ENCODE measurements at regions not wholly inside any gene's neighbourhood (a gene's known extent, or its start where the extent isn't known, plus 50 kb on each side); places are given as distances from the start of the nearest gene placed in this dataset.

DNA sequence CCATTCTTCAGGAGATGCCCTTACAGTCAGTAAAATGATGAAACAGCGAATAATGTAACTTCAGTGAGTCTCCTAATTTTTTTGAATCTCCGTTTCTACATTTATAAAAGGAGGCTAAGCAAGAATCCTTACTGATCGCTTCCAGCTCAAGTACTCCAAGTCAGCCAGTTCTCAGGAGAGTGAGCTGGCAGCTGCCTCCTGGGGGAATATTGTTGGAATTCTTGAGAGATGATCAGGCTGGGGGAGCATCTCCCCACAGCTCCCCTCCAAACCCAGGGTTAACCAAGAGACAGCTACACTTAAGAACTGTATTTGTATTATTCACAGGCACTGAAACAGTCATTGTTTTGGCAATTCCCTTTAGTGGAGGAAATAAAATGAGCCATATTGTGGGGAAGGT, 89.1 kb upstream of the PCSK2 start:
- ChIA-PET CTCF (no interaction called here), POLR2A (ENCODE audit: low non-redundant PET) (no interaction called here)
- no peak for DNase-seq (ENCODE audit: low spot score)
- TF ChIP-seq CTCF (conservative IDR thresholded peaks at IDR 0.05; ENCODE audit: low read depth) = no peak
- no peak overlapping the region for H3K27ac ChIP-seq

GRCh38 chr20:17138237-17138636, 88.6 kb upstream of the PCSK2 start:
- no peak overlapping the region for H3K27ac ChIP-seq
- CTCF ChIA-PET = no interaction called here
- no peak for DNase-seq (ENCODE audit: low spot score)
- no peak for TF ChIP-seq CTCF (conservative IDR thresholded peaks at IDR 0.05; ENCODE audit: low read depth)
- POLR2A ChIA-PET (ENCODE audit: low non-redundant PET) = no interaction called here

GRCh38 chr20:17140894-17141293, 85.9 kb upstream of the PCSK2 start:
- H3K27ac ChIP-seq = no peak overlapping the region
- CTCF ChIA-PET = no interaction called here
- TF ChIP-seq CTCF (conservative IDR thresholded peaks at IDR 0.05; ENCODE audit: low read depth) = no peak
- POLR2A ChIA-PET (ENCODE audit: low non-redundant PET) = no interaction called here
- DNase-seq (ENCODE audit: low spot score) = no peak

DNA sequence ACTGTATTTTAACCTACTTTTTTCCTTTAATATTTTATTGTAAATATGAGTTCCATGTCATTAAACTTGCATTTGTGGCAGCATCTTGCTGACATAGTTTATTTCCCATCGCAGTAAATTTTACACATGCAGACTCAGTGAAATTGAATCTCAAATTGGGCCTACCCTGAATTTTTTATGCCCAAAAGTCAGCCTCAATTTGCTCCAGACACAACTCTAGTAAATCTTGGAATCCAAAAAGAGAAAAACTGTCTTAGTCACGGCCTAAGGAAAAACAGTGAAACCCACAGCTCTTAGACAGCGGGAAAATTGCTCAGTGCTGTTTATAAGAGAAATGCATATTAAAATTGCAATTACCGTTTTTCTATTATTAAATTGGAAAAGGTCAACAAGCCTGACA, 85.3 kb upstream of the PCSK2 start:
- DNase-seq (ENCODE audit: low spot score) = no peak
- ChIA-PET CTCF (no interaction called here), POLR2A (ENCODE audit: low non-redundant PET) (no interaction called here)
- no peak for TF ChIP-seq CTCF (conservative IDR thresholded peaks at IDR 0.05; ENCODE audit: low read depth)
- H3K27ac ChIP-seq = no peak overlapping the region

DNA sequence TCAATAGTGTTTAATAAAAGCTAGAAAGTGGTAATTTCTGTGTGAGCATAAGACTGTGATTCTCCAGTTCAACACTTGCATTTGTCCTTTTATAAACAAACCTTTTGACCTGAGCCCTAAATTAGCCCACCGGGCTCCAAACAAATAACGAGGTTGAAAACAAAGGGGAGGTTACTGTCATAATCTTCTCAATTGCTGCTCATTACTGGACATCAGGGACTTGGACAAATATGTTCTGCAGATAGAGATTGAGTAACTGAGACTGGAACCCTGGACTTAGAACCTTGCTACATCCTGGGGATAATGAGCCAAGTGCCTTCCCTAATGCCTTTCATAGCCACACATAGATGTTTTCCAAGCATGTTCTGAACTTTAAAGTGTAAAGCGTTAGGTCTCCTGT, 84.2 kb upstream of the PCSK2 start:
- no peak for DNase-seq (ENCODE audit: low spot score)
- H3K27ac ChIP-seq = no peak overlapping the region
- ChIA-PET CTCF (no interaction called here), POLR2A (ENCODE audit: low non-redundant PET) (no interaction called here)
- TF ChIP-seq CTCF (conservative IDR thresholded peaks at IDR 0.05; ENCODE audit: low read depth) = no peak

- DNase-seq (ENCODE audit: low spot score) = no peak
- POLR2A ChIA-PET (ENCODE audit: low non-redundant PET) = no interaction called here
- CTCF ChIA-PET = no interaction called here
- no peak for TF ChIP-seq CTCF (conservative IDR thresholded peaks at IDR 0.05; ENCODE audit: low read depth)
- H3K27ac ChIP-seq = no peak overlapping the region
Observed at GRCh38 chr20:17150858-17151257, 76.0 kb upstream of the PCSK2 start.

DNA sequence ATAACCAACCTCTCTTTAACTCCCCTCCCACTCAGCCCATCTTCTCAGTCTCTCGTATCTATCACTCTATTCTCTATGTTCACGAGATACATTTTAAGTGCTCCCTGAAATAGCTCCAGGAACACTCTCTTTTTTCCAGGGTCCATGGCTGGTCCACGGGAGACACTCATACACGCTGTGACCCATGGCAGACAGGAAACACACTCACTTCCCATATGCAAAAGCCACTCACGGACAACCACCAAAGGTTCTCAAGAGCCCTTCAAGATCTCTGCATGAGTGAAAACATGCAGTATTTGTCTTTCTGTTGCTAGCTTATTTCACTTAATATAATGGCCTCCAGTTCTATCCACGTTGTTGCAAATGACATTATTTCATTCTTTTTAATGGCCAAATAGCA, 71.4 kb upstream of the PCSK2 start:
- TF ChIP-seq CTCF (conservative IDR thresholded peaks at IDR 0.05; ENCODE audit: low read depth) = no peak
- ChIA-PET POLR2A (ENCODE audit: low non-redundant PET) (no interaction called here), CTCF (interaction anchor here (0.5 kb wide), 1 partner anchor 122 kb away, joined by 3 read pairs; no protein-coding TSS in a partner anchor)
- H3K27ac ChIP-seq = no peak overlapping the region
- DNase-seq (ENCODE audit: low spot score) = no peak
